Natural killer cell (primary cell): ENCODE measurements at regions not wholly inside any gene's neighbourhood (a gene's known extent, or its start where the extent isn't known, plus 50 kb on each side); places are given as distances from the start of the nearest gene placed in this dataset.

Experiments
- ATAC-seq, 3 donors: fragments of 150-1000 bp in 2 of 3; fragments of 200-7000 bp in 1 of 3; cut with Tn5 transposase; 1 replicate in 1 of 3; 2 replicates in 2 of 3; pipeline ENCODE4 v1.10.0; 2021; ENCODE audit warnings: mild to moderate bottlenecking in 2 of 3, moderate library complexity in 2 of 3
- DNase-seq, 2 donors: peaks; one replicate each; pipeline versions ENCODE4 v3.0.0 to v3.0.0-alpha.2; 2013 to 2021; ENCODE audit warnings: mixed read lengths in 1 of 2
- H3K27ac ChIP-seq: one replicate; pipeline ENCODE4 v1.5.1; 2013; ENCODE audit warnings: mild to moderate bottlenecking, low read length
- H3K27me3 ChIP-seq: one replicate; pipeline ENCODE4 v1.6.1; 2013; ENCODE audit warnings: low read length; ENCODE audit not compliant: control insufficient read depth, insufficient read depth
- H3K36me3 ChIP-seq: one replicate; pipeline ENCODE4 v1.6.1; 2013; ENCODE audit warnings: low read length; ENCODE audit not compliant: control insufficient read depth, insufficient read depth
- H3K4me1 ChIP-seq: one replicate; pipeline ENCODE4 v1.6.1; 2013; ENCODE audit warnings: low read length; ENCODE audit not compliant: control insufficient read depth, insufficient read depth
- H3K4me3 ChIP-seq: one replicate; pipeline ENCODE4 v1.5.1; 2013; ENCODE audit warnings: low read length
- H3K9me3 ChIP-seq: one replicate; pipeline ENCODE4 v1.6.1; 2013; ENCODE audit warnings: low read length; ENCODE audit not compliant: control insufficient read depth, insufficient read depth
- H3K27ac Mint-ChIP-seq, 2 donors: one replicate each; pipeline ENCODE4 v1.8.0; 2022; ENCODE audit warnings: mild to moderate bottlenecking in 2 of 2, mixed read lengths in 2 of 2, moderate library complexity in 1 of 2
- H3K27me3 Mint-ChIP-seq, 2 donors: one replicate each; pipeline ENCODE4 v1.8.0; 2022; ENCODE audit warnings: low read depth in 2 of 2, mixed read lengths in 2 of 2
- H3K36me3 Mint-ChIP-seq: one replicate; pipeline ENCODE4 v1.8.0; 2022; ENCODE audit warnings: mixed read lengths
- H3K4me1 Mint-ChIP-seq, 2 donors: one replicate each; pipeline ENCODE4 v1.8.0; 2022; ENCODE audit warnings: mixed read lengths in 2 of 2
- H3K4me3 Mint-ChIP-seq: one replicate; pipeline ENCODE4 v1.8.0; 2022; ENCODE audit warnings: mild to moderate bottlenecking, moderate library complexity, mixed read lengths
- H3K9me3 Mint-ChIP-seq, 2 donors: one replicate each; pipeline ENCODE4 v1.8.0; 2022; ENCODE audit warnings: mixed read lengths in 2 of 2
- WGBS: methylation state at CpG from one replicate; pipeline ENCODE4 v1.1.7; 2013; ENCODE audit warnings: missing lambda C conversion rate; ENCODE audit not compliant: insufficient coverage; 5-methylcytosine and 5-hydroxymethylcytosine counted together
- intact Hi-C: fragments of 100-400 bp; cut with micrococcal nuclease; formaldehyde crosslinking; loops from one replicate; pipeline ENCODE4 v1.14.2; 2022
- TF ChIP-seq, protein P1 (sequence below): fragments of 200-600 bp; IDR thresholded peaks from one replicate; pipeline ENCODE4 v1.8.0; 2022; ENCODE audit warnings: antibody characterized with exemption

DNA sequence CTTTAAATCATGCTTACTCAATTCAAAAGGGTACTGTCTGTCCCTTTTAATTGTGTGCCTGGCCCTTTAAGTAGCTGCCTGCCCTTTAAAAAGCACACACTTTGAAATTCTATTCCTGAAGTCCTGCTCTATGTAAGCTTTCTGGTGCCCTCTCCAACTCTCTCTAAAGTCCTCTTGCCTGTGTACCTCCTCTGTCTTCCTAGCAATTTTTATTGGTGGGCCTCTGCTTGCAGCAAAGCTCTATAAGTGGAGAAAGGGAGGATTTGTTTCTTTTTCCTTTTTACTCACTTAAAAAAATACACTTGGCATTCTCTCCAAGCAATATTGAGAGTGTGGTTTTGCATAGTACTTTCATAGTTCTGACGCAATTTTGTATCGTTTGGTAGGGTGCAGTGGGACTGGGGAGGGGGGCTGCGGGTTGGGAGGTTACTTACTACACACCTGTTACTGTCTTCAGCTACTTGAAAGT, 135.4 kb downstream of the LMO4 start:
- Histone ChIP-seq H3K36me3 (no peaks in the 10 kb centered on the region), H3K4me3 (no peak overlapping the region), H3K27ac (no peak overlapping the region), H3K4me1 (no peaks in the 10 kb centered on the region), H3K27me3 (no peaks in the 10 kb centered on the region), H3K9me3 (no peaks in the 10 kb centered on the region)
- DNase-seq (no peak), ATAC-seq (no peak)
- H3K4me3 Mint-ChIP-seq: no peak overlapping the region
- H3K36me3 Mint-ChIP-seq: peaks cover 2% of the 10 kb centered on the region
- H3K27ac Mint-ChIP-seq: no peak overlapping the region
- H3K4me1 Mint-ChIP-seq: no peaks in the 10 kb centered on the region
- TF ChIP-seq, protein P1, sequence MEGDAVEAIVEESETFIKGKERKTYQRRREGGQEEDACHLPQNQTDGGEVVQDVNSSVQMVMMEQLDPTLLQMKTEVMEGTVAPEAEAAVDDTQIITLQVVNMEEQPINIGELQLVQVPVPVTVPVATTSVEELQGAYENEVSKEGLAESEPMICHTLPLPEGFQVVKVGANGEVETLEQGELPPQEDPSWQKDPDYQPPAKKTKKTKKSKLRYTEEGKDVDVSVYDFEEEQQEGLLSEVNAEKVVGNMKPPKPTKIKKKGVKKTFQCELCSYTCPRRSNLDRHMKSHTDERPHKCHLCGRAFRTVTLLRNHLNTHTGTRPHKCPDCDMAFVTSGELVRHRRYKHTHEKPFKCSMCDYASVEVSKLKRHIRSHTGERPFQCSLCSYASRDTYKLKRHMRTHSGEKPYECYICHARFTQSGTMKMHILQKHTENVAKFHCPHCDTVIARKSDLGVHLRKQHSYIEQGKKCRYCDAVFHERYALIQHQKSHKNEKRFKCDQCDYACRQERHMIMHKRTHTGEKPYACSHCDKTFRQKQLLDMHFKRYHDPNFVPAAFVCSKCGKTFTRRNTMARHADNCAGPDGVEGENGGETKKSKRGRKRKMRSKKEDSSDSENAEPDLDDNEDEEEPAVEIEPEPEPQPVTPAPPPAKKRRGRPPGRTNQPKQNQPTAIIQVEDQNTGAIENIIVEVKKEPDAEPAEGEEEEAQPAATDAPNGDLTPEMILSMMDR: no peak
- no peaks in the 10 kb centered on the region for H3K27me3 Mint-ChIP-seq
- intact Hi-C loops: no loop called here
- H3K9me3 Mint-ChIP-seq: no peaks in the 10 kb centered on the region
- WGBS: 49% methylated on average over 3 of the region's 3 CpGs

DNA sequence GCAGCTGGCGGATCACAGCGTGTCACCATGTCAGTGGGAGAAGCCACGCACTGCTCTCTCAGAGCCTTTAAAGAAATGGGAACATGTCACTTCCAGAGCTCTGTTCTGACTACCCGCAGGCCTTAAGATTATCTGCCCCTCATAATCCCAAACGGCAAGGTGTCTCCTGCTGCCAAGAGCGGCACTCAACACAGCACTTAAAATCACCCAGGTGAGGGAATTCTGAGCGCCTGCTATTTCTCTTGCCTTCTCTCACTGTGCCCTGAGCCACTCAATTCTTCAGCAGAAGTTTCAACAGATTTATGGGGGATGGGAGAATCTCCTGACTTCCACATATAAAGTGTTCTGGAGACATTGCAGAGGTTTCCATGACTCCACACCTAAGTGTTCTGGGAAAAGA, 137.9 kb downstream of the LMO4 start:
- Mint-ChIP-seq H3K36me3 (no peaks in the 10 kb centered on the region), H3K27ac (no peak overlapping the region), H3K4me3 (no peak overlapping the region), H3K4me1 (no peaks in the 10 kb centered on the region), H3K27me3 (no peaks in the 10 kb centered on the region), H3K9me3 (no peaks in the 10 kb centered on the region)
- intact Hi-C loops: no loop called here
- no peaks in the 10 kb centered on the region for H3K27me3 ChIP-seq
- 84% methylated on average over 6 of the region's 7 CpGs for WGBS
- no peaks in the 10 kb centered on the region for H3K9me3 ChIP-seq
- DNase-seq: no peak
- TF ChIP-seq, protein P1: no peak
- no peaks in the 10 kb centered on the region for H3K4me1 ChIP-seq
- H3K4me3 ChIP-seq: no peak overlapping the region
- H3K36me3 ChIP-seq: no peaks in the 10 kb centered on the region
- H3K27ac ChIP-seq: no peak overlapping the region
- no peak for ATAC-seq

DNA sequence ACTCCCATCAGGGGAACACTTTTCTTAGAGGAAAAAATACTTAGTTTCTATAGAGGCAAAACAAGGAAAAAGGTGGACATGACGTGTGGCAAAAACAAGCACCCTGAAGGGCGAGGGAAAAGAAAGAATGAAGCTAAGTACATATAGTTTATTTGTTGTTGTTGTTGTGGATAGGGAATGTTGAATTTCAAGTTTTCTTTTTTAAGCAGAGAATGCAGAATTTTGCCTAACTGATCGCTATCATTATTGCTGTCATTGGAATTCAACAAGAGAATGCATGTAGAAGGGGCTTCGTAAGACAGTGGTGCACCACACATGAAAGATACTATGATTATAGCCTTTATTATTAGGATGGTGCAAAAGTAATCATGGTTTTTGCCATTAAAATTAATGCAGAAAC, 144.0 kb downstream of the LMO4 start:
- Histone ChIP-seq H3K4me3 (no peak overlapping the region), H3K36me3 (no peaks in the 10 kb centered on the region), H3K4me1 (no peaks in the 10 kb centered on the region), H3K27me3 (no peaks in the 10 kb centered on the region), H3K27ac (no peak overlapping the region), H3K9me3 (no peaks in the 10 kb centered on the region)
- ATAC-seq (no peak), DNase-seq (no peak)
- Mint-ChIP-seq H3K27ac (no peak overlapping the region), H3K27me3 (peaks cover 7 to 8% of the 10 kb centered on the region in 2 donors), H3K36me3 (no peaks in the 10 kb centered on the region), H3K4me1 (no peaks in the 10 kb centered on the region), H3K4me3 (no peak overlapping the region), H3K9me3 (no peaks in the 10 kb centered on the region)
- intact Hi-C loops: no loop called here
- 88% methylated on average over 4 of the region's 4 CpGs for WGBS
- TF ChIP-seq, protein P1: no peak

DNA sequence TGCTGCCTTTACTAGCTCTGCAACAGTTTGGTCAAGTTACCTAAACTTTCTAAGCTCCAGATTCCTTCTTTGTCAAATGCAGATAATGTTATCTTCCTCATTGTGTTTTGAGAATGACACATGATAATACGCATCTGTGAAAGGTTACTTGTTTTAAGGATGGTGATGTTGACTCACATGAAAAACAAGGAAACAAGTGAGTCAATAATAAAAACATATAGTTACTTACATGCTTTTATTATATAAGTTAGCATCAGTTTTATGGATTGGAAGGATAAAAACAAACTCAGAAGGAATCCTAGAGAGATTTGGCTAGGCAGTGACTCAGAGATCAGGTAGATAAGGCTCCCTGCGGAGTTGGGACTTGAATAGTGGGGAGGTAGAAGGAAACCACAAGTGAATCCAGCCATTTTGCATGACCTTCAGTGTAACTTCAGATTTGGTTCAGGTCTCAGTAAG, 144.6 kb downstream of the LMO4 start:
- intact Hi-C loops: no loop called here
- Histone ChIP-seq H3K9me3 (no peaks in the 10 kb centered on the region), H3K27me3 (no peaks in the 10 kb centered on the region), H3K4me3 (no peak overlapping the region), H3K4me1 (no peaks in the 10 kb centered on the region), H3K27ac (no peak overlapping the region), H3K36me3 (no peaks in the 10 kb centered on the region)
- Mint-ChIP-seq H3K4me3 (no peak overlapping the region), H3K9me3 (no peaks in the 10 kb centered on the region), H3K27ac (no peak overlapping the region), H3K36me3 (no peaks in the 10 kb centered on the region), H3K27me3 (peaks cover 7 to 8% of the 10 kb centered on the region in 2 donors), H3K4me1 (no peaks in the 10 kb centered on the region)
- WGBS: 97% methylated on average over 1 of the region's 2 CpGs
- ATAC-seq: no peak
- DNase-seq: no peak
- TF ChIP-seq, protein P1: no peak
